ENCODE measurements at regions not wholly inside any gene's neighbourhood (a gene's known extent, or its start where the extent isn't known, plus 50 kb on each side); places are given as distances from the start of the nearest gene placed in this dataset.
A peak's percentile ranks its signal among the peaks of the same experiment; 100 is the strongest.
"Not testable (repeated sequence)": the region's sequence is repeated elsewhere in the genome, so short reads cannot be mapped to it uniquely, and the experiment has no call there.

GRCh38 chr13:20313896-20314295 is 81.8 kb upstream of the GJB6 start:
- 93 to 94% methylated on average over 5 of the region's 5 CpGs for WGBS, 2 experiments
- H3K36me3 ChIP-seq (ENCODE audit: control insufficient read depth, insufficient read depth, low read length) = no peaks in the 10 kb centered on the region
- H3K4me3 ChIP-seq (ENCODE audit: insufficient read depth, low read depth, low read length) = no peak overlapping the region
- no peaks in the 10 kb centered on the region for H3K4me1 ChIP-seq (ENCODE audit: control insufficient read depth, insufficient read depth, low read length)
- no peaks in the 10 kb centered on the region for H3K27me3 ChIP-seq (ENCODE audit: control insufficient read depth, insufficient read depth, low read length, poor library complexity, severe bottlenecking)
- H3K9me3 ChIP-seq (ENCODE audit: control insufficient read depth, low read length) = no peaks in the 10 kb centered on the region
- H3K27ac ChIP-seq (ENCODE audit: insufficient read depth, low read depth, low read length, poor library complexity, severe bottlenecking) = no peak overlapping the region

- Histone ChIP-seq H3K9me3 (ENCODE audit: control insufficient read depth, low read length) (no peaks in the 10 kb centered on the region), H3K4me3 (ENCODE audit: insufficient read depth, low read depth, low read length) (no peak overlapping the region)
- WGBS, 2 experiments = 93 to 96% methylated on average over 5 of the region's 5 CpGs
These were observed 80.2 kb upstream of the GJB6 start for GRCh38 chr13:20312292-20312691.

GRCh38 chr13:20311596-20311995 is 79.5 kb upstream of the GJB6 start:
- Histone ChIP-seq H3K27ac (ENCODE audit: insufficient read depth, low read depth, low read length, poor library complexity, severe bottlenecking) (no peak overlapping the region), H3K9me3 (ENCODE audit: control insufficient read depth, low read length) (no peaks in the 10 kb centered on the region), H3K36me3 (ENCODE audit: control insufficient read depth, insufficient read depth, low read length) (no peaks in the 10 kb centered on the region), H3K4me3 (ENCODE audit: insufficient read depth, low read depth, low read length) (no peak overlapping the region), H3K27me3 (ENCODE audit: control insufficient read depth, insufficient read depth, low read length, poor library complexity, severe bottlenecking) (no peaks in the 10 kb centered on the region), H3K4me1 (ENCODE audit: control insufficient read depth, insufficient read depth, low read length) (no peaks in the 10 kb centered on the region)
- 87 to 93% methylated on average over 2 of the region's 2 CpGs for WGBS, 2 experiments

More at GRCh38 chr13:20312292-20312691, 80.2 kb upstream of the GJB6 start:
- no peaks in the 10 kb centered on the region for H3K36me3 ChIP-seq (ENCODE audit: control insufficient read depth, insufficient read depth, low read length)
- no peaks in the 10 kb centered on the region for H3K4me1 ChIP-seq (ENCODE audit: control insufficient read depth, insufficient read depth, low read length)
- no peaks in the 10 kb centered on the region for H3K27me3 ChIP-seq (ENCODE audit: control insufficient read depth, insufficient read depth, low read length, poor library complexity, severe bottlenecking)
- no peak overlapping the region for H3K27ac ChIP-seq (ENCODE audit: insufficient read depth, low read depth, low read length, poor library complexity, severe bottlenecking)

- Histone ChIP-seq H3K27ac (ENCODE audit: insufficient read depth, low read depth, low read length, poor library complexity, severe bottlenecking) (no peak overlapping the region), H3K4me3 (ENCODE audit: insufficient read depth, low read depth, low read length) (no peak overlapping the region), H3K4me1 (ENCODE audit: control insufficient read depth, insufficient read depth, low read length) (no peaks in the 10 kb centered on the region), H3K36me3 (ENCODE audit: control insufficient read depth, insufficient read depth, low read length) (no peaks in the 10 kb centered on the region), H3K27me3 (ENCODE audit: control insufficient read depth, insufficient read depth, low read length, poor library complexity, severe bottlenecking) (no peaks in the 10 kb centered on the region), H3K9me3 (ENCODE audit: control insufficient read depth, low read length) (no peaks in the 10 kb centered on the region)
- WGBS, 2 experiments = 95% methylated on average over 2 of the region's 2 CpGs; no CpG with 5 or more reads in 1 of the 2 experiments
These were observed 78.9 kb upstream of the GJB6 start for GRCh38 chr13:20311022-20311421.

GRCh38 chr13:20306039-20306438 is 73.9 kb upstream of the GJB6 start:
- peaks cover 16% of the 10 kb centered on the region for H3K27me3 ChIP-seq (ENCODE audit: control insufficient read depth, insufficient read depth, low read length, poor library complexity, severe bottlenecking)
- no peaks in the 10 kb centered on the region for H3K36me3 ChIP-seq (ENCODE audit: control insufficient read depth, insufficient read depth, low read length)
- no peaks in the 10 kb centered on the region for H3K9me3 ChIP-seq (ENCODE audit: control insufficient read depth, low read length)
- H3K27ac ChIP-seq (ENCODE audit: insufficient read depth, low read depth, low read length, poor library complexity, severe bottlenecking) = no peak overlapping the region
- 89 to 94% methylated on average over 5 to 6 of the region's 6 CpGs for WGBS, 2 experiments
- H3K4me3 ChIP-seq (ENCODE audit: insufficient read depth, low read depth, low read length) = no peak overlapping the region
- no peaks in the 10 kb centered on the region for H3K4me1 ChIP-seq (ENCODE audit: control insufficient read depth, insufficient read depth, low read length)

GRCh38 chr13:20305587-20305986 is 73.5 kb upstream of the GJB6 start:
- no peaks in the 10 kb centered on the region for H3K4me1 ChIP-seq (ENCODE audit: control insufficient read depth, insufficient read depth, low read length)

GRCh38 chr13:20304061-20304460 is 71.9 kb upstream of the GJB6 start:
- peaks cover 21% of the 10 kb centered on the region for H3K27me3 ChIP-seq (ENCODE audit: control insufficient read depth, insufficient read depth, low read length, poor library complexity, severe bottlenecking)
- H3K36me3 ChIP-seq (ENCODE audit: control insufficient read depth, insufficient read depth, low read length); H3K4me1 ChIP-seq (ENCODE audit: control insufficient read depth, insufficient read depth, low read length); H3K9me3 ChIP-seq (ENCODE audit: control insufficient read depth, low read length); H3K27ac ChIP-seq (ENCODE audit: insufficient read depth, low read depth, low read length, poor library complexity, severe bottlenecking); H3K4me3 ChIP-seq (ENCODE audit: insufficient read depth, low read depth, low read length): not testable (repeated sequence)
- WGBS, 2 experiments = 97 to 99% methylated on average over 4 of the region's 4 CpGs

More at GRCh38 chr13:20305587-20305986, 73.5 kb upstream of the GJB6 start:
- 66 to 74% methylated on average over 2 of the region's 2 CpGs for WGBS, 2 experiments
- no peaks in the 10 kb centered on the region for H3K36me3 ChIP-seq (ENCODE audit: control insufficient read depth, insufficient read depth, low read length)
- H3K27me3 ChIP-seq (ENCODE audit: control insufficient read depth, insufficient read depth, low read length, poor library complexity, severe bottlenecking) = peaks cover 21% of the 10 kb centered on the region
- no peaks in the 10 kb centered on the region for H3K9me3 ChIP-seq (ENCODE audit: control insufficient read depth, low read length)
- no peak overlapping the region for H3K4me3 ChIP-seq (ENCODE audit: insufficient read depth, low read depth, low read length)
- H3K27ac ChIP-seq (ENCODE audit: insufficient read depth, low read depth, low read length, poor library complexity, severe bottlenecking) = no peak overlapping the region

GRCh38 chr13:20303636-20304035 is 71.5 kb upstream of the GJB6 start:
- H3K4me3 ChIP-seq (ENCODE audit: insufficient read depth, low read depth, low read length) = no peak overlapping the region
- WGBS, 2 experiments = 90 to 91% methylated on average over 6 of the region's 6 CpGs
- no peaks in the 10 kb centered on the region for H3K36me3 ChIP-seq (ENCODE audit: control insufficient read depth, insufficient read depth, low read length)
- no peaks in the 10 kb centered on the region for H3K4me1 ChIP-seq (ENCODE audit: control insufficient read depth, insufficient read depth, low read length)
- H3K27me3 ChIP-seq (ENCODE audit: control insufficient read depth, insufficient read depth, low read length, poor library complexity, severe bottlenecking) = peaks cover 21% of the 10 kb centered on the region
- no peaks in the 10 kb centered on the region for H3K9me3 ChIP-seq (ENCODE audit: control insufficient read depth, low read length)
- no peak overlapping the region for H3K27ac ChIP-seq (ENCODE audit: insufficient read depth, low read depth, low read length, poor library complexity, severe bottlenecking)

- Histone ChIP-seq H3K27ac (ENCODE audit: insufficient read depth, low read depth, low read length, poor library complexity, severe bottlenecking) (no peak overlapping the region), H3K4me3 (ENCODE audit: insufficient read depth, low read depth, low read length) (peak overlapping the region; percentile 20), H3K4me1 (ENCODE audit: control insufficient read depth, insufficient read depth, low read length) (no peaks in the 10 kb centered on the region), H3K9me3 (ENCODE audit: control insufficient read depth, low read length) (no peaks in the 10 kb centered on the region), H3K36me3 (ENCODE audit: control insufficient read depth, insufficient read depth, low read length) (no peaks in the 10 kb centered on the region), H3K27me3 (ENCODE audit: control insufficient read depth, insufficient read depth, low read length, poor library complexity, severe bottlenecking) (peaks cover 21% of the 10 kb centered on the region)
- 53 to 57% methylated on average over 56 of the region's 56 CpGs for WGBS, 2 experiments
These were observed 69.4 kb upstream of the GJB6 start for GRCh38 chr13:20301403-20302071.

GRCh38 chr13:20301015-20301402 is 68.9 kb upstream of the GJB6 start:
- Histone ChIP-seq H3K4me3 (ENCODE audit: insufficient read depth, low read depth, low read length) (no peak overlapping the region), H3K27me3 (ENCODE audit: control insufficient read depth, insufficient read depth, low read length, poor library complexity, severe bottlenecking) (peaks cover 21% of the 10 kb centered on the region), H3K4me1 (ENCODE audit: control insufficient read depth, insufficient read depth, low read length) (no peaks in the 10 kb centered on the region), H3K9me3 (ENCODE audit: control insufficient read depth, low read length) (no peaks in the 10 kb centered on the region), H3K27ac (ENCODE audit: insufficient read depth, low read depth, low read length, poor library complexity, severe bottlenecking) (no peak overlapping the region), H3K36me3 (ENCODE audit: control insufficient read depth, insufficient read depth, low read length) (no peaks in the 10 kb centered on the region)
- 85 to 88% methylated on average over 7 of the region's 7 CpGs for WGBS, 2 experiments
